ENCODE measurements at regions not wholly inside any gene's neighbourhood (a gene's known extent, or its start where the extent isn't known, plus 50 kb on each side); places are given as distances from the start of the nearest gene placed in this dataset.

GRCh38 chr3:24937780-24938179, 443.1 kb upstream of the THRB start:
- H3K36me3 ChIP-seq (ENCODE audit: control insufficient read depth, insufficient read depth, low read length): no peaks in the 10 kb centered on the region
- H3K4me3 ChIP-seq (ENCODE audit: low read depth, low read length): no peak overlapping the region
- no peak for DNase-seq (ENCODE audit: low read depth)
- no peaks in the 10 kb centered on the region for H3K27me3 ChIP-seq (ENCODE audit: control insufficient read depth, insufficient read depth, low read length)
- TF ChIP-seq, protein P1, sequence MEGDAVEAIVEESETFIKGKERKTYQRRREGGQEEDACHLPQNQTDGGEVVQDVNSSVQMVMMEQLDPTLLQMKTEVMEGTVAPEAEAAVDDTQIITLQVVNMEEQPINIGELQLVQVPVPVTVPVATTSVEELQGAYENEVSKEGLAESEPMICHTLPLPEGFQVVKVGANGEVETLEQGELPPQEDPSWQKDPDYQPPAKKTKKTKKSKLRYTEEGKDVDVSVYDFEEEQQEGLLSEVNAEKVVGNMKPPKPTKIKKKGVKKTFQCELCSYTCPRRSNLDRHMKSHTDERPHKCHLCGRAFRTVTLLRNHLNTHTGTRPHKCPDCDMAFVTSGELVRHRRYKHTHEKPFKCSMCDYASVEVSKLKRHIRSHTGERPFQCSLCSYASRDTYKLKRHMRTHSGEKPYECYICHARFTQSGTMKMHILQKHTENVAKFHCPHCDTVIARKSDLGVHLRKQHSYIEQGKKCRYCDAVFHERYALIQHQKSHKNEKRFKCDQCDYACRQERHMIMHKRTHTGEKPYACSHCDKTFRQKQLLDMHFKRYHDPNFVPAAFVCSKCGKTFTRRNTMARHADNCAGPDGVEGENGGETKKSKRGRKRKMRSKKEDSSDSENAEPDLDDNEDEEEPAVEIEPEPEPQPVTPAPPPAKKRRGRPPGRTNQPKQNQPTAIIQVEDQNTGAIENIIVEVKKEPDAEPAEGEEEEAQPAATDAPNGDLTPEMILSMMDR (IDR thresholded peaks at IDR 0.05; ENCODE audit: insufficient read depth, low read length, poor library complexity, severe bottlenecking): no peak

DNA sequence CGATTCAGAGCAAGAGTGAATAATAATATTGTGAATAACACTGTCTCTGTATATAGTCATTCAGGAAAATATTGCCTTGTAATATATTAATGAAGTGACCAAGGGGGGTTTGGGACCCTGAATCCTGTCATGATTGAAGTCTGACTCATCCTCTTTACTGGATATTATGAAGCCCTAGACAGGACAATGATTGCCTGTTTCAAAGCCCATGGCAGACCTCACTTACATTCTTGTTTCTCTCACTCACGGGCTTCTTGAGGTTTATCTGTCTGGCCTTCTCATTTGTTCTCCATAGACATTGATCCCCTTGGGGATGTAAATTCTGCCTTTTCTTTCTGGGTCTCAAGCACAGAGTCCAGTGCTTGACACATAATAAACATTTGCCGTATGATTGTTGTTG, 449.3 kb upstream of the THRB start:
- no peaks in the 10 kb centered on the region for H3K27me3 ChIP-seq (ENCODE audit: control insufficient read depth, insufficient read depth, low read length)
- no peaks in the 10 kb centered on the region for H3K36me3 ChIP-seq (ENCODE audit: control insufficient read depth, insufficient read depth, low read length)
- no peak overlapping the region for H3K4me3 ChIP-seq (ENCODE audit: low read depth, low read length)
- TF ChIP-seq, protein P1 (IDR thresholded peaks at IDR 0.05; ENCODE audit: insufficient read depth, low read length, poor library complexity, severe bottlenecking): no peak
- no peak for DNase-seq (ENCODE audit: low read depth)

DNA sequence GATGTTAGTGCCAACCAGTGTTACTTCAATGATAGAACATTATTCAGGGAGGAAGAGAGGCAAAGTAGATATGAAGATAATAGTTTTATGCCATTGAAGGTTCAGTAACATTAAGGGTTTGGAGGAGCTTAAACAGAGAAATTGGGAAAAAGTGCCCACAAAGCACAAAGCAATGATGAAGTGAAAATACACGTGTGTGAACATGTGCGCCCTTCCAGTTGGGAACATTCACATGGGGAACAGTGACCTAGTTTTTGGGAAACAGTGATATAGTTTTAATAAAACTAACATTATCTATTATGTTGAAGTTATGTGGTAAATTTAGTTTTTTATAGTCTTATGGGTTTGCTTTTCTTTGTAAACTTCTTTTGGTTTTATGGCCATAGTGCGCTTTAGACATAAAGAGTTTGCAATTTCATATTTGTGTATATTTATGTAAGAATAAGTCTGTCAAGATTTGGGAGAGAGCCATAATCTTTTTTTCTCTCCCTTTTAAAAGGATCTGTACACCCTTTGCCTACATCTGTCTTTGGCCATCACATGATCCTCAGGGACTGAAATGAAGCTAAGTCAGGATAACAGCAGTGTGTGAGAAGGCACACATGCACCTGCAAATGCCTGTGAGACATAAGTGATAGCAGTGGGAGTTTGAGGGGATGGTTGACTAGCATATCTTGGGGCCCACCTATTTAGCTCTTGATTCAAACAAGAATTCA, 450.3 kb upstream of the THRB start:
- TF ChIP-seq, protein P1 (IDR thresholded peaks at IDR 0.05; ENCODE audit: insufficient read depth, low read length, poor library complexity, severe bottlenecking): no peak
- Histone ChIP-seq H3K36me3 (ENCODE audit: control insufficient read depth, insufficient read depth, low read length) (no peaks in the 10 kb centered on the region), H3K27me3 (ENCODE audit: control insufficient read depth, insufficient read depth, low read length) (no peaks in the 10 kb centered on the region), H3K4me3 (ENCODE audit: low read depth, low read length) (no peak overlapping the region)
- no peak for DNase-seq (ENCODE audit: low read depth)

DNA sequence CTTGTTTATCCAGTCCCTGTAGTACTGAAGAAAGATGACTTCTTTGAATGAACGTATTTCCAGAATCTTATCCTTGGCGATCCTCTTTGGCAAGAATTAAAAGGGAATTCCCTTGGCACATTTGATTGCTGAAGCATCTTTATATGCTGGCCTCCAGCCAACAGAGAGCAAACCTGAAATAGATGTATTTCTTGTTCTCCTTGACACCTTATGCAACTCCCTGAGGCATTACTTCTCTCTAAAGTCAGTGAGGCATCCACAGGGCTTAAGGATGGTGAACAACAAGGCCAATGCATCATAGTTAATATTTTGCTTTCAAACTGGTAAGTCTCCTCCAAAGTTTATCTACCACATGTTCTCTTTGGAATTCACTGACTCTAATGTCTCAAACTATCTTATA, 450.9 kb upstream of the THRB start:
- DNase-seq (ENCODE audit: low read depth): no peak
- Histone ChIP-seq H3K36me3 (ENCODE audit: control insufficient read depth, insufficient read depth, low read length) (no peaks in the 10 kb centered on the region), H3K4me3 (ENCODE audit: low read depth, low read length) (no peak overlapping the region), H3K27me3 (ENCODE audit: control insufficient read depth, insufficient read depth, low read length) (no peaks in the 10 kb centered on the region)
- TF ChIP-seq, protein P1 (IDR thresholded peaks at IDR 0.05; ENCODE audit: insufficient read depth, low read length, poor library complexity, severe bottlenecking): no peak

GRCh38 chr3:24947103-24947502, 452.5 kb upstream of the THRB start:
- no peak for DNase-seq (ENCODE audit: low read depth)

More at GRCh38 chr3:24947103-24947502, 452.5 kb upstream of the THRB start:
- H3K27me3 ChIP-seq (ENCODE audit: control insufficient read depth, insufficient read depth, low read length): no peaks in the 10 kb centered on the region
- TF ChIP-seq, protein P1 (IDR thresholded peaks at IDR 0.05; ENCODE audit: insufficient read depth, low read length, poor library complexity, severe bottlenecking): no peak
- no peak overlapping the region for H3K4me3 ChIP-seq (ENCODE audit: low read depth, low read length)
- no peaks in the 10 kb centered on the region for H3K36me3 ChIP-seq (ENCODE audit: control insufficient read depth, insufficient read depth, low read length)
